ENCODE measurements at regions not wholly inside any gene's neighbourhood (a gene's known extent, or its start where the extent isn't known, plus 50 kb on each side); places are given as distances from the start of the nearest gene placed in this dataset.

DNA sequence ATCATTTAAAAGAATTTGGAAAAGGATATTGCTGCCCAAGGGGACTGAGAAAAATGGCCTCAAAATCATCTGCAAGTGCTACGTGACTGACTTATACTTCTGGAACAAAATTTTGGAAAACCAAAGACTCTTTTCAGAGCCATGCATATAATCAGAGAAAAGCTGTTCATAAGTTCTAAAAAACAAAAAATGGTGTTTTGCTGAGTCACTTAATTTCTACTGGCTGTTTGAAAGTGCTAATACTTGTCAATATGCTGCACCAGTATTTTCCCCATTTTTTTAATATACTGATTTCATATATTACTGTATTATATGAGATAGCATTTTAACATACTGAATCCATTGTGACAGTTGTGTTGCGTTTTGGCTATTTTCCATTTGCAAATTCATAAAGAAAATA lies 61.5 kb upstream of the ZMAT1 start:
- no peak for TF ChIP-seq TCF7L2 (IDR thresholded peaks at IDR 0.05; ENCODE audit: borderline replicate concordance, extremely low read depth, insufficient read depth, insufficient read length)
- TF ChIP-seq CTCF (IDR thresholded peaks at IDR 0.05 in 2 of 3, conservative IDR thresholded peaks at IDR 0.05 in 1 of 3; ENCODE audit: borderline replicate concordance in 1 of 3, insufficient read depth in 1 of 3, low read depth in 2 of 3, low read length in 2 of 3) = no peak
- TF ChIP-seq, protein P1, sequence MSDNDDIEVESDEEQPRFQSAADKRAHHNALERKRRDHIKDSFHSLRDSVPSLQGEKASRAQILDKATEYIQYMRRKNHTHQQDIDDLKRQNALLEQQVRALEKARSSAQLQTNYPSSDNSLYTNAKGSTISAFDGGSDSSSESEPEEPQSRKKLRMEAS (IDR thresholded peaks at IDR 0.05) = no peak
- no peak for TF ChIP-seq EZH2 (IDR thresholded peaks at IDR 0.05)
